Stimulated activated CD8-positive, alpha-beta memory T cell treated with anti-CD3 and anti-CD28 coated beads, Interleukin-15, amount 100 ng/mL, for 24 hours (primary cell): ENCODE measurements at regions not wholly inside any gene's neighbourhood (a gene's known extent, or its start where the extent isn't known, plus 50 kb on each side); places are given as distances from the start of the nearest gene placed in this dataset.

ENCODE experiments used
- DNase-seq: peaks from one replicate; pipeline ENCODE4 v3.0.0-alpha.2; 2020; ENCODE audit warnings: low read depth

DNA sequence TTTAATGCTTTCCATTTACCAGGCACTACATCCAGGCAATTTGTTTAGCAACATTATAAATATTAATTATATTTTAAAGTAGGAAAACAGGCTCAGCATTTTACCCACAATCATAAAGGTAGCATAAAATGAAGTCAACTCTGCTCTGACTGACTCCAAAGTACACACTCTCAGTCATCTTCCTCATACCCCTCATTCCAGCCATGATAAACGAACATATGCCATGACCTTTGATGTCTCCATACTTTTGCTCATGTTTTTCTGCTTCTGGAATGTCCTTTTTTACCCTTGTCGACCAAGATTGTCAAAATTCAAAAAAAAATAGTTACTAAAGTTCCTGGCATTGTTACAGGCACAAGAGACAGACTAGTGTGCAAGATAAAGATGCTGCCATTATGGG is 77.7 kb upstream of the SOX6 start:
- no peak for DNase-seq

- DNase-seq = no peak
Measured at GRCh38 chr11:16430674-16431073, 74.3 kb upstream of the SOX6 start.

DNA sequence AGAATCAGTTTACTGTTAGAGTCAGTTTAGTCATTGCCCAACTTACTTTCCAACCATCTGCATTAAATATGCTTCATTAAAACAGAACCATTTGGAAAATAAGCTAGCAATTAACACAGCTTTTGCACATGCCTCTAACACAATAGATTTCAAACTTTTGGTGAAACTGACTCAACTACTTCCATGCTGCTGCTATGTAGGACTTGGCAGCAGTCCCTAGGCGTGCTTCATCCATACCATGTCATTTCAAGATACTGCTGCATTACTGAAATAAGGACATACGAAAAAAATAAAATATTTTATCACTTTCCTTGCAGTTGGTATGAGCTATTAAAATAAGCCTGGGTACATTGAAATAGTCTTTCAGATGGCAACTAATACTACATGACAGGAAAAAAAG is 65.5 kb upstream of the SOX6 start:
- no peak for DNase-seq

GRCh38 chr11:16418428-16419097 is 62.2 kb upstream of the SOX6 start:
- DNase-seq = no peak

GRCh38 chr11:16412525-16413172 is 56.3 kb upstream of the SOX6 start:
- DNase-seq = no peak

- no peak for DNase-seq
Measured at GRCh38 chr11:16410479-16410878, 54.1 kb upstream of the SOX6 start.

DNA sequence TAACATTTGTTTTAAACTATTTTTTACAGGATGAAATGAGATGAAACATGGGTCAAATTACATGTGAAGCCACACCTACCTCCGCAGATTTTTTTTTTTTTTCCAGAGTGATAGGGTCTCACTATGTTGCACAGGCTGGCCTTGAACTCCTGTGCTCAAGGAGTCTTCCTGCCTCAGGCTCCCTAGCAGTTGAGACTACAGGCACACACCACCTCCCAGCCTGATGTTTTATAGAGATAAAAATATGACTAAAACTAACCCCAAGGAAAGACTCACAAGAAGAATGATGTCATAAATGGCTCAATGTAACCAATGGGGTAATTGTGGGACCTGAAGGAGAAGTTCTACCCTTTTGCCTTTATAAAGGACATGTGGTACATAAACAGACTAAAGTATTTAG is 52.3 kb upstream of the SOX6 start:
- no peak for DNase-seq

DNA sequence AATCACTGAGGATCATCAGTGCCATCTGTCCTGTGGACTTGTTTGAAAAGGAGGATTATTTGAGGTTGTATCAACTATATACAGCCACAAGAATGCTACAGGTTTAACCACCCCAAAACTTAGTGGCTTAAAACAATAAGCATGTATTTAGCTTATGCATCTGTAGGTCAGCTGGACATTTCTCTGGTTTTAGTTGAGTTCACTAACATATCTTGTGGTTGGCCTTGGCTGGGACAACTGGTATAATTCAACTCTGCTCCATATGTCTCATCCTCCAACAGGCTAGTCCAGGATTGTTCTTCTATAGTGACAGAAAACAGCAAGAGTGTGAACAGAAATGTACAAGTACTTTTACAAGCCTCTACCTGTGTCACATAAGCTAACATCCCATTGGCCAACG is 49.9 kb upstream of the SOX6 start:
- DNase-seq = no peak
